GM12892 (cell line): ENCODE measurements at regions not wholly inside any gene's neighbourhood (a gene's known extent, or its start where the extent isn't known, plus 50 kb on each side); places are given as distances from the start of the nearest gene placed in this dataset.
"Not testable (repeated sequence)": the region's sequence is repeated elsewhere in the genome, so short reads cannot be mapped to it uniquely, and the experiment has no call there.

Source experiments
- POLR2A ChIP-seq: IDR thresholded peaks from 2 replicates; pipeline ENCODE4 v1.6.1; 2011; ENCODE audit warnings: low read depth, low read length, control low read depth
- POLR2AphosphoS5 ChIP-seq: IDR thresholded peaks from 2 replicates; pipeline ENCODE4 v1.6.1; 2011; ENCODE audit warnings: low read depth, low read length, control low read depth
- TAF1 ChIP-seq: IDR thresholded peaks from 2 replicates; pipeline ENCODE4 v1.6.1; 2011; ENCODE audit warnings: low read depth, mild to moderate bottlenecking, control low read depth, low read length, borderline replicate concordance

DNA sequence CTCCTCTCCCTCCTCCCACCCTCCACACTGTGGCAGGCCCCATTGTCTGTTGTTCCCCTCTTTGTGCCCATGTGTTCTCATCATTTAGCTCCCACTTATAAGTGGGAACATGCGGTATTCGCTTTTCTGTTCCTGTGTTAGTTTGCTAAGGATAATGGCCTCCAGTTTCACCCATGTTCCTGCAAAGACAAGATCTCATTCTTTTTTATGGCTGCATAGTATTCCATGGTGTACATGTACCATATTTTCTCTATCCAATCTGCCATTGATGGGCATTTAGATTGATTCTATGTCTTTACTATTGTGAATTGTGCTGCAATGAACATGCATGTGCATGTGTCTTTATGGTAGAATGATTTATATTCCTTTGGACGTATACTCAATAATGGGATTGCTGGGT lies 130.2 kb upstream of the TLE3 start:
- not testable (repeated sequence) for TF ChIP-seq POLR2A, TAF1, POLR2AphosphoS5
